SK-N-SH treated with all-trans-retinoic acid at 6 μM for 48 hours (cell line): ENCODE measurements at regions not wholly inside any gene's neighbourhood (a gene's known extent, or its start where the extent isn't known, plus 50 kb on each side); places are given as distances from the start of the nearest gene placed in this dataset.

Experiments used
- ATAC-seq: fragments of 200-7000 bp; cut with Tn5 transposase; 3 replicates; pipeline ENCODE4 v1.9.1; 2020; ENCODE audit warnings: mild to moderate bottlenecking, moderate library complexity
- BACH2 ChIP-seq: fragments of 250-450 bp; sonication (Bioruptor Pico); IDR thresholded peaks from 2 replicates; pipeline ENCODE4 v1.9.0; 2021; ENCODE audit warnings: mild to moderate bottlenecking, borderline replicate concordance
- CREB5 ChIP-seq: fragments of 250-450 bp; sonication (Bioruptor Pico); IDR thresholded peaks from 2 replicates; pipeline ENCODE4 v1.5.1; 2020; ENCODE audit warnings: low read depth, mild to moderate bottlenecking, moderate library complexity
- ESRRG ChIP-seq: fragments of 250-450 bp; sonication (Bioruptor Pico); IDR thresholded peaks from 2 replicates; pipeline ENCODE4 v1.6.1; 2021; ENCODE audit warnings: mild to moderate bottlenecking
- GLIS3 ChIP-seq: fragments of 250-450 bp; sonication (Bioruptor Pico); IDR thresholded peaks from 2 replicates; pipeline ENCODE4 v1.5.0; 2020; ENCODE audit warnings: mild to moderate bottlenecking, moderate library complexity
- ISL1 ChIP-seq: fragments of 250-450 bp; sonication (Bioruptor Pico); IDR thresholded peaks from 2 replicates; pipeline ENCODE4 v2.1.2; 2022; ENCODE audit warnings: mild to moderate bottlenecking, moderate library complexity
- OSR1 ChIP-seq: fragments of 250-450 bp; sonication (Bioruptor Pico); IDR thresholded peaks from 2 replicates; pipeline ENCODE4 v1.8.0; 2022; ENCODE audit warnings: moderate library complexity, mild to moderate bottlenecking, inconsistent platforms
- PPARA ChIP-seq: fragments of 250-450 bp; sonication (Bioruptor Pico); IDR thresholded peaks from 2 replicates; pipeline ENCODE4 v1.5.0; 2020; ENCODE audit warnings: mild to moderate bottlenecking, borderline replicate concordance
- RARB ChIP-seq: fragments of 250-450 bp; sonication (Bioruptor Pico); IDR thresholded peaks from 2 replicates; pipeline ENCODE4 v1.8.0; 2021; ENCODE audit warnings: mild to moderate bottlenecking, moderate library complexity
- SNAI2 ChIP-seq: fragments of 250-450 bp; sonication (Bioruptor Pico); IDR thresholded peaks from 2 replicates; pipeline ENCODE4 v1.5.0; 2020; ENCODE audit warnings: mild to moderate bottlenecking, moderate library complexity
- TOX ChIP-seq: fragments of 250-450 bp; sonication (Bioruptor Pico); IDR thresholded peaks from 2 replicates; pipeline ENCODE4 v1.8.0; 2021; ENCODE audit warnings: mild to moderate bottlenecking, moderate library complexity, borderline replicate concordance
- TSHZ2 ChIP-seq: fragments of 250-450 bp; sonication (Bioruptor Pico); IDR thresholded peaks from 2 replicates; pipeline ENCODE4 v1.5.0; 2020; ENCODE audit warnings: mild to moderate bottlenecking, moderate library complexity
- ZC3H10 ChIP-seq: fragments of 250-450 bp; sonication (Bioruptor Pico); IDR thresholded peaks from 2 replicates; pipeline ENCODE4 v1.5.1; 2021; ENCODE audit warnings: mild to moderate bottlenecking, moderate library complexity
- ZFP3 ChIP-seq: fragments of 250-450 bp; sonication (Bioruptor Pico); IDR thresholded peaks from 2 replicates; pipeline ENCODE4 v1.5.0; 2020; ENCODE audit warnings: mild to moderate bottlenecking, moderate library complexity
- ZFP30 ChIP-seq: fragments of 450-650 bp; formaldehyde crosslinking; IDR thresholded peaks from 2 replicates; pipeline ENCODE4 v1.5.0; 2022; ENCODE audit warnings: mild to moderate bottlenecking, moderate library complexity
- ZNF565 ChIP-seq: fragments of 450-650 bp; formaldehyde crosslinking; conservative IDR thresholded peaks from 2 replicates; pipeline ENCODE4 v1.5.0; 2020; ENCODE audit warnings: low read depth, mild to moderate bottlenecking, moderate library complexity
- ZNF70 ChIP-seq: fragments of 450-650 bp; formaldehyde crosslinking; IDR thresholded peaks from 2 replicates; pipeline ENCODE4 v1.5.0; 2020; ENCODE audit warnings: mild to moderate bottlenecking, moderate library complexity
- TF ChIP-seq, protein P1 (sequence below): fragments of 250-450 bp; sonication (Bioruptor Pico); IDR thresholded peaks from 2 replicates; pipeline ENCODE4 v1.5.1; 2021; ENCODE audit warnings: mild to moderate bottlenecking, moderate library complexity
- TF ChIP-seq, protein P2 (sequence below): fragments of 250-450 bp; sonication (Bioruptor Pico); IDR thresholded peaks from 2 replicates; pipeline ENCODE4 v1.8.0; 2021; ENCODE audit warnings: low read depth, mild to moderate bottlenecking, moderate library complexity, borderline replicate concordance
- TF ChIP-seq, protein P3 (sequence below): fragments of 250-450 bp; sonication (Bioruptor Pico); IDR thresholded peaks from 2 replicates; pipeline ENCODE4 v1.8.0; 2020; ENCODE audit warnings: mild to moderate bottlenecking, moderate library complexity, borderline replicate concordance

DNA sequence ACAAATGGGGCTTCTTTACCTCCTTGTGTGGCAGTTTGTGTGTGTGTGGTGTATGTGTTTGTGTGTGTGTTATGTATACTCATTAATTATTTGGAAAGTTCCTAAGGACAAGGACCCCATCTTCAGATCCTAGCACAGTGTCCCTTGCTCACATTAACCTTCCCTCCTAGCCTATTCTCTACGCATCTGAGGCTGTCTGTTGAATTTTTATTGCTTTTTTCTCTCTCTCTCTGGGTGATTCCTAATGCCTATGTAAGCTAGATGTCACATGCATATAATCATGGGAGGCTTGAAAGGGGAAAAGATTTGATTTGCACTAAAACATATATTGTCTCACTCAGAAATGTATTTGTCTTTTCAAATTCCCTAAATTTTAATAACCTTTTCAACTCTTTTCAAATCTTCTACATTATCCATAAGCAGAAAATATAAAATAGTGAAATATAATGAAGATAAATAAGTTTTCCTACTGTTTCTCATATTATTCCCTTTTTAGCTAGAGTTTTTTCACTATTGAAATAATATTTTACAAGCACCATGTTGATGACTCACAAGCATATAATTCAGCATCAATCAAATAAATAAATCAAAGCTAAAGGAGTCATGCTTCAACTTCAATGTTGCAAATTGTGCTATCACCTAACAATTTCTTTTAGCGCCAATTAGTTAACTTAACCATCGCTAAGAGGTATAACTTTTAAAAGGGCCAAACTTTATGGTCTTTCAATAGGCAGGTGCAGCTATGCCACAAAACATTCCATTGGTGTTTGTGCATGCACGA lies 199.0 kb upstream of the ERBB4 start:
- ATAC-seq = no peak
- TF ChIP-seq RARB (CRISPR knock-in tag) (no peak), ISL1 (CRISPR knock-in tag) (no peak), SNAI2 (CRISPR knock-in tag) (no peak), TOX (CRISPR knock-in tag) (no peak), ZNF70 (CRISPR knock-in tag) (no peak), ESRRG (CRISPR knock-in tag) (no peak), ZC3H10 (CRISPR knock-in tag) (no peak), ZFP3 (CRISPR knock-in tag) (no peak), TSHZ2 (CRISPR knock-in tag) (no peak), CREB5 (CRISPR knock-in tag) (no peak), ZFP30 (CRISPR knock-in tag) (no peak), ZNF565 (no peak), PPARA (CRISPR knock-in tag) (no peak), OSR1 (CRISPR knock-in tag) (no peak), BACH2 (CRISPR knock-in tag) (no peak)
- TF ChIP-seq, protein P1, sequence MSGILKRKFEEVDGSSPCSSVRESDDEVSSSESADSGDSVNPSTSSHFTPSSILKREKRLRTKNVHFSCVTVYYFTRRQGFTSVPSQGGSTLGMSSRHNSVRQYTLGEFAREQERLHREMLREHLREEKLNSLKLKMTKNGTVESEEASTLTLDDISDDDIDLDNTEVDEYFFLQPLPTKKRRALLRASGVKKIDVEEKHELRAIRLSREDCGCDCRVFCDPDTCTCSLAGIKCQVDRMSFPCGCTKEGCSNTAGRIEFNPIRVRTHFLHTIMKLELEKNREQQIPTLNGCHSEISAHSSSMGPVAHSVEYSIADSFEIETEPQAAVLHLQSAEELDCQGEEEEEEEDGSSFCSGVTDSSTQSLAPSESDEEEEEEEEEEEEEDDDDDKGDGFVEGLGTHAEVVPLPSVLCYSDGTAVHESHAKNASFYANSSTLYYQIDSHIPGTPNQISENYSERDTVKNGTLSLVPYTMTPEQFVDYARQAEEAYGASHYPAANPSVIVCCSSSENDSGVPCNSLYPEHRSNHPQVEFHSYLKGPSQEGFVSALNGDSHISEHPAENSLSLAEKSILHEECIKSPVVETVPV (CRISPR knock-in tag) = no peak
- TF ChIP-seq, protein P2, sequence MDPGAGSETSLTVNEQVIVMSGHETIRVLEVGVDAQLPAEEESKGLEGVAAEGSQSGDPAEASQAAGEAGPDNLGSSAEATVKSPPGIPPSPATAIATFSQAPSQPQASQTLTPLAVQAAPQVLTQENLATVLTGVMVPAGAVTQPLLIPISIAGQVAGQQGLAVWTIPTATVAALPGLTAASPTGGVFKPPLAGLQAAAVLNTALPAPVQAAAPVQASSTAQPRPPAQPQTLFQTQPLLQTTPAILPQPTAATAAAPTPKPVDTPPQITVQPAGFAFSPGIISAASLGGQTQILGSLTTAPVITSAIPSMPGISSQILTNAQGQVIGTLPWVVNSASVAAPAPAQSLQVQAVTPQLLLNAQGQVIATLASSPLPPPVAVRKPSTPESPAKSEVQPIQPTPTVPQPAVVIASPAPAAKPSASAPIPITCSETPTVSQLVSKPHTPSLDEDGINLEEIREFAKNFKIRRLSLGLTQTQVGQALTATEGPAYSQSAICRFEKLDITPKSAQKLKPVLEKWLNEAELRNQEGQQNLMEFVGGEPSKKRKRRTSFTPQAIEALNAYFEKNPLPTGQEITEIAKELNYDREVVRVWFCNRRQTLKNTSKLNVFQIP = no peak
- TF ChIP-seq, all 23 proteins: peak for 0

DNA sequence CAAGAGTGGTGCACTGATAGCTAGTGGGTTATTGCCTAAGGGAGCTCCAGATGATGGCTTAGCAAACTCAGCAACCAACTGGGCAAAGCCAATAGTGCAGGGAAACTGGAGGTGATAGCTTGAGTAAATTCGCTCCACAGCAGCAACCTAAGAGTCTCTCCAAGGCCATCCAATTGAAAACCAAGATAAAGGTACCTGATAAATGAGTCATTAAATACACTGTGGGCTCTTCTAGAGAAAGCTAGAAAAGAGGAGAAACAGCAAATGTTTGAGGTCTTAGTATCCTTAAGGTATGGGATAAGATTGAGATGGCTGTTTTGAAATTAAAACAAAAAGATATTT lies 197.8 kb upstream of the ERBB4 start:
- TF ChIP-seq, protein P3, sequence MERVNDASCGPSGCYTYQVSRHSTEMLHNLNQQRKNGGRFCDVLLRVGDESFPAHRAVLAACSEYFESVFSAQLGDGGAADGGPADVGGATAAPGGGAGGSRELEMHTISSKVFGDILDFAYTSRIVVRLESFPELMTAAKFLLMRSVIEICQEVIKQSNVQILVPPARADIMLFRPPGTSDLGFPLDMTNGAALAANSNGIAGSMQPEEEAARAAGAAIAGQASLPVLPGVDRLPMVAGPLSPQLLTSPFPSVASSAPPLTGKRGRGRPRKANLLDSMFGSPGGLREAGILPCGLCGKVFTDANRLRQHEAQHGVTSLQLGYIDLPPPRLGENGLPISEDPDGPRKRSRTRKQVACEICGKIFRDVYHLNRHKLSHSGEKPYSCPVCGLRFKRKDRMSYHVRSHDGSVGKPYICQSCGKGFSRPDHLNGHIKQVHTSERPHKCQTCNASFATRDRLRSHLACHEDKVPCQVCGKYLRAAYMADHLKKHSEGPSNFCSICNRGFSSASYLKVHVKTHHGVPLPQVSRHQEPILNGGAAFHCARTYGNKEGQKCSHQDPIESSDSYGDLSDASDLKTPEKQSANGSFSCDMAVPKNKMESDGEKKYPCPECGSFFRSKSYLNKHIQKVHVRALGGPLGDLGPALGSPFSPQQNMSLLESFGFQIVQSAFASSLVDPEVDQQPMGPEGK (CRISPR knock-in tag) = no peak
- no peak for TF ChIP-seq ZNF565
- no peak for TF ChIP-seq OSR1 (CRISPR knock-in tag)
- TF ChIP-seq GLIS3 (CRISPR knock-in tag) = no peak
- TF ChIP-seq RARB (CRISPR knock-in tag) = no peak
- no peak for TF ChIP-seq CREB5 (CRISPR knock-in tag)
- TF ChIP-seq, protein P1 (CRISPR knock-in tag) = no peak
- no peak for ATAC-seq
